ENCODE measurements at regions not wholly inside any gene's neighbourhood (a gene's known extent, or its start where the extent isn't known, plus 50 kb on each side); places are given as distances from the start of the nearest gene placed in this dataset.
"Not testable (repeated sequence)": the region's sequence is repeated elsewhere in the genome, so short reads cannot be mapped to it uniquely, and the experiment has no call there.

GRCh38 chr2:12612168-12612567 is 104.6 kb upstream of the TRIB2 start:
- intact Hi-C loops (cut with DNase I), result no loop called here
- DNase-seq, result no peak

GRCh38 chr2:12612671-12613070 is 104.1 kb upstream of the TRIB2 start:
- no peak for DNase-seq
- intact Hi-C loops (cut with DNase I), result no loop called here

GRCh38 chr2:12613137-12613835 is 103.5 kb upstream of the TRIB2 start:
- no peak for DNase-seq
- intact Hi-C loops (cut with DNase I), result no loop called here

GRCh38 chr2:12615509-12615908 is 101.2 kb upstream of the TRIB2 start:
- no peak for DNase-seq
- intact Hi-C loops (cut with DNase I), result no loop called here

- DNase-seq, result no peak
- intact Hi-C loops (cut with DNase I), result no loop called here
These were observed 100.1 kb upstream of the TRIB2 start for GRCh38 chr2:12616456-12617156.

GRCh38 chr2:12617366-12617765 is 99.4 kb upstream of the TRIB2 start:
- no peak for DNase-seq
- intact Hi-C loops (cut with DNase I), result no loop called here

- intact Hi-C loops (cut with DNase I), result no loop called here
These were observed 98.9 kb upstream of the TRIB2 start for GRCh38 chr2:12617853-12618252.

GRCh38 chr2:12618576-12618975 is 98.2 kb upstream of the TRIB2 start:
- intact Hi-C loops (cut with DNase I), result no loop called here
- DNase-seq, result no peak

More at GRCh38 chr2:12617853-12618252, 98.9 kb upstream of the TRIB2 start:
- no peak for DNase-seq

- DNase-seq, result no peak
- intact Hi-C loops (cut with DNase I), result no loop called here
These were observed 96.8 kb upstream of the TRIB2 start for GRCh38 chr2:12619975-12620374.

GRCh38 chr2:12620759-12621158 is 96.0 kb upstream of the TRIB2 start:
- intact Hi-C loops (cut with DNase I), result no loop called here
- no peak for DNase-seq

- DNase-seq, result no peak
- intact Hi-C loops (cut with DNase I), result no loop called here
These were observed 93.7 kb upstream of the TRIB2 start for GRCh38 chr2:12623051-12623450.

GRCh38 chr2:12624384-12624783 is 92.4 kb upstream of the TRIB2 start:
- intact Hi-C loops (cut with DNase I), result no loop called here

GRCh38 chr2:12624905-12625598 is 91.7 kb upstream of the TRIB2 start:
- DNase-seq, result no peak
- intact Hi-C loops (cut with DNase I), result no loop called here

More at GRCh38 chr2:12624384-12624783, 92.4 kb upstream of the TRIB2 start:
- DNase-seq, result no peak

- intact Hi-C loops (cut with DNase I); DNase-seq: not testable (repeated sequence)
These were observed 88.2 kb upstream of the TRIB2 start for GRCh38 chr2:12628541-12628940.

- intact Hi-C loops (cut with DNase I), result no loop called here
- DNase-seq, result no peak
These were observed 79.7 kb upstream of the TRIB2 start for GRCh38 chr2:12636837-12637581.

GRCh38 chr2:12637754-12638153 is 79.0 kb upstream of the TRIB2 start:
- no peak for DNase-seq
- intact Hi-C loops (cut with DNase I), result no loop called here

- intact Hi-C loops (cut with DNase I), result no loop called here
- no peak for DNase-seq
These were observed 75.3 kb upstream of the TRIB2 start for GRCh38 chr2:12641441-12641840.

- no peak for DNase-seq
- intact Hi-C loops (cut with DNase I), result no loop called here
These were observed 74.4 kb upstream of the TRIB2 start for GRCh38 chr2:12642332-12642731.

- intact Hi-C loops (cut with DNase I), result no loop called here
- DNase-seq, result peak in 5 of 10 donors; percentile 35 to 88 (median 71)
These were observed 73.9 kb upstream of the TRIB2 start for GRCh38 chr2:12642859-12643258.

- DNase-seq, result peak in 2 of 10 donors; percentile 8 to 27
- intact Hi-C loops (cut with DNase I), result no loop called here
These were observed 66.9 kb upstream of the TRIB2 start for GRCh38 chr2:12649602-12650400.
